RWPE2 (cell line): ENCODE measurements at regions not wholly inside any gene's neighbourhood (a gene's known extent, or its start where the extent isn't known, plus 50 kb on each side); places are given as distances from the start of the nearest gene placed in this dataset.
A peak's percentile ranks its signal among the peaks of the same experiment; 100 is the strongest.

Experiments used
- ATAC-seq: fragments of 200-7000 bp; cut with Tn5 transposase; 3 replicates; pipeline ENCODE4 v1.9.1; 2021; ENCODE audit warnings: low read depth
- DNase-seq: peaks from one replicate; pipeline ENCODE4 v3.0.0-alpha.2; 2020; ENCODE audit warnings: low spot score
- H3K27ac ChIP-seq: fragments of 450-650 bp; 2 replicates; pipeline ENCODE4 v1.5.1; 2017; ENCODE audit warnings: mild to moderate bottlenecking; ENCODE audit not compliant: poor library complexity, severe bottlenecking
- H3K27me3 ChIP-seq: fragments of 250-450 bp; sonication (Bioruptor Pico); 2 replicates; pipeline ENCODE4 v1.5.1; 2021; ENCODE audit warnings: mild to moderate bottlenecking, moderate library complexity; ENCODE audit not compliant: insufficient read depth, poor library complexity, severe bottlenecking
- H3K36me3 ChIP-seq: fragments of 250-450 bp; sonication (Bioruptor Pico); 2 replicates; pipeline ENCODE4 v1.5.1; 2020; ENCODE audit warnings: low read depth, mild to moderate bottlenecking, moderate library complexity
- H3K4me1 ChIP-seq: fragments of 250-450 bp; sonication (Bioruptor Pico); 2 replicates; pipeline ENCODE4 v1.5.1; 2021; ENCODE audit warnings: mild to moderate bottlenecking, moderate library complexity; ENCODE audit not compliant: insufficient read depth, poor library complexity, severe bottlenecking
- H3K4me3 ChIP-seq: fragments of 250-450 bp; sonication (Bioruptor Pico); 2 replicates; pipeline ENCODE4 v1.5.1; 2021; ENCODE audit warnings: mild to moderate bottlenecking, moderate library complexity; ENCODE audit not compliant: severe bottlenecking
- H3K9me3 ChIP-seq: fragments of 250-450 bp; sonication (Bioruptor Pico); 2 replicates; pipeline ENCODE4 v1.5.1; 2021; ENCODE audit warnings: mild to moderate bottlenecking, moderate library complexity; ENCODE audit not compliant: severe bottlenecking
- TF ChIP-seq, protein P1 (sequence below): fragments of 450-650 bp; IDR thresholded peaks from one replicate; pipeline ENCODE4 v1.5.1; 2017; ENCODE audit warnings: mild to moderate bottlenecking, moderate library complexity; ENCODE audit not compliant: poor library complexity, severe bottlenecking

GRCh38 chr2:122955776-122956175 lies 1069.3 kb upstream of the CNTNAP5 start:
- H3K27me3 ChIP-seq, result peaks cover 22% of the 10 kb centered on the region
- H3K4me1 ChIP-seq, result peaks cover 6% of the 10 kb centered on the region
- no peaks in the 10 kb centered on the region for H3K36me3 ChIP-seq
- H3K27ac ChIP-seq, result no peak overlapping the region
- no peak overlapping the region for H3K4me3 ChIP-seq
- DNase-seq, result no peak
- no peaks in the 10 kb centered on the region for H3K9me3 ChIP-seq
- ATAC-seq, result no peak
- TF ChIP-seq, protein P1, sequence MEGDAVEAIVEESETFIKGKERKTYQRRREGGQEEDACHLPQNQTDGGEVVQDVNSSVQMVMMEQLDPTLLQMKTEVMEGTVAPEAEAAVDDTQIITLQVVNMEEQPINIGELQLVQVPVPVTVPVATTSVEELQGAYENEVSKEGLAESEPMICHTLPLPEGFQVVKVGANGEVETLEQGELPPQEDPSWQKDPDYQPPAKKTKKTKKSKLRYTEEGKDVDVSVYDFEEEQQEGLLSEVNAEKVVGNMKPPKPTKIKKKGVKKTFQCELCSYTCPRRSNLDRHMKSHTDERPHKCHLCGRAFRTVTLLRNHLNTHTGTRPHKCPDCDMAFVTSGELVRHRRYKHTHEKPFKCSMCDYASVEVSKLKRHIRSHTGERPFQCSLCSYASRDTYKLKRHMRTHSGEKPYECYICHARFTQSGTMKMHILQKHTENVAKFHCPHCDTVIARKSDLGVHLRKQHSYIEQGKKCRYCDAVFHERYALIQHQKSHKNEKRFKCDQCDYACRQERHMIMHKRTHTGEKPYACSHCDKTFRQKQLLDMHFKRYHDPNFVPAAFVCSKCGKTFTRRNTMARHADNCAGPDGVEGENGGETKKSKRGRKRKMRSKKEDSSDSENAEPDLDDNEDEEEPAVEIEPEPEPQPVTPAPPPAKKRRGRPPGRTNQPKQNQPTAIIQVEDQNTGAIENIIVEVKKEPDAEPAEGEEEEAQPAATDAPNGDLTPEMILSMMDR, result no peak

DNA sequence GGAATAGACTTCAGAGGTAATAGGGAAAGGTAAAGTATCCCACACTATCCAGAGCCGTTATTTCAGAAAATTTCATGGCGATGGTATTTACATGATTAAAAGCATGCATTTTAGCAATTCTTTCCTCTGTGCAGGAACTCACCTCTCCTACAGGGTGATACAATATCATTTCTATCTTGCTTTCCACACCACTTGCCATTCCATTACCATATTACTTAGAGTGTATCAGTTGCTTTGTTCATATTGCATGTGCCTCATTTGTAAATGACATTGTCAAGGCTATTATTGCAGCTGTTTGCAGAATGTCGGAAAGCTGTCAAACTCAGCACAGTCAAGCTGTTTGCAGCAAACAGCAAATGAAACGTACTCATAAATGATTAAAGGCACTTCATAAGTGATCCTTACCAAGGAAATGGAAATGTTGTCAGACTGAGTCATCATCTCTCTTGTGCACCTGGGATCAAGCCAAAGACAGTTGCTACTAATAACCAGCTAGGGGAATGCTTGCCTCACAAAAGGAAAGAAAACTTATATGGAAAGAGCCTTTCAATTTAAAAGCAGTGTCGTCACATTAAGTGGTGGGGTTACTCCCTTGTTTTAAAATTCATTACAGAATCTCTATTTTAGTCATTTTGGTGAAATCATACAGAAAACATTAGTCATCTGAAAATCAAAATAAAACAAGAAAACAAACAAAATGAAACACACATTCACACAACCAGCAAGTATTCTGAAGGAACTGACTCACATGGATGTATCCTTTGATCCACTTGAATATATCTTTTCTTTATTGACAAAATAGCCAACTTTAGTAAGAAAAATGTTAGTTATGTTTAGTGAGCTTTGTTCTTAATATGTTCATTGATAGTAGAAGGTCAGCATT lies 1064.1 kb upstream of the CNTNAP5 start:
- ATAC-seq (peak; percentile 98), DNase-seq (no peak)
- H3K9me3 ChIP-seq, result no peaks in the 10 kb centered on the region
- H3K27ac ChIP-seq, result no peak overlapping the region
- TF ChIP-seq, protein P1, result peak; percentile 47
- H3K4me3 ChIP-seq, result no peak overlapping the region
- no peaks in the 10 kb centered on the region for H3K36me3 ChIP-seq
- H3K4me1 ChIP-seq, result peaks cover 7% of the 10 kb centered on the region
- peaks cover 12% of the 10 kb centered on the region for H3K27me3 ChIP-seq

GRCh38 chr2:122966461-122966860 lies 1058.6 kb upstream of the CNTNAP5 start:
- Histone ChIP-seq H3K9me3 (no peaks in the 10 kb centered on the region), H3K4me1 (no peaks in the 10 kb centered on the region), H3K27me3 (no peaks in the 10 kb centered on the region), H3K27ac (no peak overlapping the region), H3K4me3 (no peak overlapping the region), H3K36me3 (no peaks in the 10 kb centered on the region)
- DNase-seq (no peak), ATAC-seq (no peak)
- TF ChIP-seq, protein P1, result no peak

- Histone ChIP-seq H3K9me3 (no peaks in the 10 kb centered on the region), H3K36me3 (no peaks in the 10 kb centered on the region), H3K4me1 (no peaks in the 10 kb centered on the region), H3K27ac (no peak overlapping the region), H3K27me3 (no peaks in the 10 kb centered on the region), H3K4me3 (no peak overlapping the region)
- TF ChIP-seq, protein P1, result no peak
- no peak for ATAC-seq
- no peak for DNase-seq
These were observed 1047.5 kb upstream of the CNTNAP5 start for GRCh38 chr2:122977580-122977979.

- no peak overlapping the region for H3K27ac ChIP-seq
These were observed 1044.4 kb upstream of the CNTNAP5 start for GRCh38 chr2:122980671-122981070.

More at GRCh38 chr2:122980671-122981070, 1044.4 kb upstream of the CNTNAP5 start:
- H3K27me3 ChIP-seq, result no peaks in the 10 kb centered on the region
- no peaks in the 10 kb centered on the region for H3K9me3 ChIP-seq
- H3K4me1 ChIP-seq, result no peaks in the 10 kb centered on the region
- ATAC-seq (peak; percentile 48; the same call in 1 of the 3 replicates), DNase-seq (no peak)
- TF ChIP-seq, protein P1, result no peak
- H3K36me3 ChIP-seq, result no peaks in the 10 kb centered on the region
- H3K4me3 ChIP-seq, result no peak overlapping the region
